CD4-positive, alpha-beta T cell treated with Interleukin-21 for 1 hour (primary cell): ENCODE measurements at regions not wholly inside any gene's neighbourhood (a gene's known extent, or its start where the extent isn't known, plus 50 kb on each side); places are given as distances from the start of the nearest gene placed in this dataset.

ENCODE experiments used
- DNase-seq: peaks from one replicate; pipeline ENCODE4 v3.0.0-alpha.2; 2020

GRCh38 chr18:78587096-78587495 lies 392.5 kb upstream of the SALL3 start:
- DNase-seq: no peak

- no peak for DNase-seq
Measured at GRCh38 chr18:78587626-78588600, 391.7 kb upstream of the SALL3 start.

DNA sequence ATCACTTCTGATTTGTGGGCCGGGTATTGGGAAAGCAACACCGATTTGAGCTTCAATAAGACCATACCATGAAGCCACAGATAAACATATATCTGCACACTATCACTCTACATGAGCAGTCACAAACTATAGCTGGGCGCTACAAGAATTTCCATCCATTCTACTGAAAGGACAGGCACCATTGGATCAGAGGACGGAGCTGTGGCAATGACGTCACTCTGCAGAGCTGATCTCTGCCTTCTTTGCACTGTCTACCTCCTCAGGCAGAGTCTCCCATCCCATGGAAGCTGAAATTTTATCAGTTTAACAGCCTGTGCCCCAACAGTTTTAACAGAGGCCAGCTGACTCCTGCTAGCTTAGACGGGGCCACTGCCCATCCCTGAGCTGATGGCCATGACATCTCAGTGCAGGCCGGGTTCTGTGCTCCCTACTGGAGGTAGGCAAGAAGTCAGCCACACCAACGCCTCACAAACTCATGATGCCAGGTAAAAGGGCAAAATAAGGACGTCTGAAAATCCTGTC lies 389.6 kb upstream of the SALL3 start:
- DNase-seq: no peak

DNA sequence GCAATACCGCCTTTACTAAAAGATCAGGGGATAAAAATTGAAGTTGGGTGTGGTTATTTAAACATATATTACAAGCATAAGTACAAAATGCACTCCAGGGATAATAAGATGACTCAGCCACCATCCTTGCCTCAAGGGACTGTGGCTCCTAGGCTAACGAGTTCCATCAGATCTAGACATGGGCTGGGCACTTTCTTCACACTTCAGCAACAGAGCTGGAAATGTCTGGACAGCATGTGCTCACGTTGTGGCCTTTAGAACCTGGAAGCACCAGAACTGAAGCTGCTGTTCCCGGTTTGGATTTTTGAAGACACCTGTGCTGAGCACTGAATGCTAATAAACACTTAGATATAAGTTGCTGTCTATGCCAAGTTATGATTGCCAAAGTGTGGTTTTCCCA lies 384.2 kb upstream of the SALL3 start:
- no peak for DNase-seq

GRCh38 chr18:78595924-78596573 lies 383.6 kb upstream of the SALL3 start:
- DNase-seq: no peak

DNA sequence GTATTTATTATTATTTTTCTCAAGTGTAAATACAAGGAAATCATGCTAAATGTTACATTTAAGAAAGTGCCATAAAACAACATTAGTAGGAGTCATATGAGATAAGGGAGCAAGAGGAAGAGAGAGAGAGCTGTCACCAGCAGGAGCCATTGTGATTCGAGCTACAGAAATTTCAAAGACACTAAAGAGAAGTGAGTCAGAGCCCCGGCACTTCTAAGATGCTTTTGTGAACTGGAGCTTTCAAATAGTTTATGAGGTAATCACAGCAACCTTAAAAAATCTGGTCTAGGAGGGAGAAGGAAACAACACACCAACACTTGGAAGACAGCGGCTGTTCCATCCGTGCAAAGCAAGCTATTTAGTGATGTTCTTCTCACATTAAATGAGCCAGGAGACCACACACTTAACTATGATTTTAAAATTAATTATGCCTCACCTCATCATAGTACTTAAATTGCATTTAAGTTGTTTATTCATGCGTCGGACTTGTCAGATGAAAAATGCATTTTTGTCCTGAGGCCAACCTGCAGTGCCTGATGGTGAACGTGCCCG lies 382.7 kb upstream of the SALL3 start:
- no peak for DNase-seq

GRCh38 chr18:78601349-78601748 lies 378.3 kb upstream of the SALL3 start:
- peak; percentile 5 for DNase-seq

GRCh38 chr18:78601923-78602322 lies 377.7 kb upstream of the SALL3 start:
- no peak for DNase-seq

- DNase-seq: no peak
Measured at GRCh38 chr18:78602430-78602829, 377.2 kb upstream of the SALL3 start.

DNA sequence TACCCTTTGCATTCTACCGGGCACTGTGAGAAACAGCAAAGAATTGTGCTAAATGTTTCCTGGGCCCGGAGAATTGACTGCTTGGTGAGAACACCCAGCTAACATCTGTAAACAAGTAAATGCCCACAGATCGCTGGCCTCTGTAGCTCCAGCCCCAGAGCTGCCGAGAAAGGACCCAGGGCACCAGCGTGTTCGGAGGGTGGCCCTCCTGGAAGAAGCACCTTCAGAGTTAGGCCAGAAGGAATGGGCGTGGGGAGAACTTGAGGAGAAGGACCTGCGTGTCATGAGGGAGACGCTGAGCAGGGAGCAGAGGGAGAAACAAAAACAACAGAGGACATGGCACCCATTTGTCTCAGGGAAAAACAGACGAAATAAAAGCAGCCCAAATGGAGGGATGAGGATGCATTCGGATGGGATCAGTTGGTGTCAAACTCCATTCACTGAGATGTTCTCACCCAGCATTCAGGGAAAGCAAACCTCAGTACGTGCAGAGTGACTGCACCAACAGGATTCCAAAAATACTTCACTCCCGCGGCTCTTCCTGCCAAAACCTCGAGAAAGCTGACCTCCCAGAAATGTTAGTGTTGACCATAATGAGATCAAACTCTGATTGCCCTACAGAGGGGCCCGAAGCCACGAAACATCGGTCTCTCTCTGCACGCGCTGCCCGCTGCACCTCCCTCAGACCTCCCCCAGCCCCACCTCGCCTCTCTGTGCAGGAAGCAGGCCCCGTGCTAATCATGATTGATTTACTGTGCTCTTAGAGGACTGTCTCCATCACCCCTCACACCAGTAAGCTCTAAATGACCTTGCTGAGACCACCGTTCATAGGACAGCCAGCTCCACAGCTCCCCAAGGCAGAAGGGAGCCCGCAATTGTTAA lies 376.3 kb upstream of the SALL3 start:
- no peak for DNase-seq

GRCh38 chr18:78605255-78605654 lies 374.4 kb upstream of the SALL3 start:
- no peak for DNase-seq

GRCh38 chr18:78607221-78607620 lies 372.4 kb upstream of the SALL3 start:
- no peak for DNase-seq

- no peak for DNase-seq
Measured at GRCh38 chr18:78607784-78608183, 371.8 kb upstream of the SALL3 start.

- DNase-seq: no peak
Measured at GRCh38 chr18:78610179-78610578, 369.4 kb upstream of the SALL3 start.

DNA sequence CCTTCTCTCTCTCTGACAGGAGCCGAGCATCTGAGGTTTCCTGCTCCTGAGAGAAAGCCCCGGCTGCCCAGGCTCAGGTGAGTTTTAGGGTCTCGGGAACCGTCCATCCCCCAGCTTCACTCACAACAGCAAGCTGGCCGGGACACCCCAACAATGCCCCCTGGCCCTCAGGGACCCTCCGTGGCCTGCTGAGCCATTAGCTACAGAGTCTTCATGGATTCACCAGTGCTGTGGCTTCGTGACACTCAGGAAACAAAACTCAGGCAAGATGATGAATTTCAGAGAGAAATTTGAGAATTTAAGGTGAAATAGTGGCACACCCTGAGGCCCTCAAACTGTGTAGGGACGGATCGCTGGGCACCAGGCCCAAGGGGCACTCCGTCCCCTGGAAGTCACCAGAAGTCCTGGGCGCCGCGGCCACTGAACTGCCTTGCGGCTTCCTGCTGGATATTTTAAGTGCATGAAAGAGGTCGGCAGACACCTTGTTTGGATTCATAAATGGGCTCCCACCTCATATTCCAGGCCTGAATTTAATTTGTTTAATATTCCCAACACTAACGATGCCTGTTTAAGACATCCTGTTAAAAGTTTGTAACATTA lies 368.3 kb upstream of the SALL3 start:
- no peak for DNase-seq

- no peak for DNase-seq
Measured at GRCh38 chr18:78611869-78612268, 367.7 kb upstream of the SALL3 start.

DNA sequence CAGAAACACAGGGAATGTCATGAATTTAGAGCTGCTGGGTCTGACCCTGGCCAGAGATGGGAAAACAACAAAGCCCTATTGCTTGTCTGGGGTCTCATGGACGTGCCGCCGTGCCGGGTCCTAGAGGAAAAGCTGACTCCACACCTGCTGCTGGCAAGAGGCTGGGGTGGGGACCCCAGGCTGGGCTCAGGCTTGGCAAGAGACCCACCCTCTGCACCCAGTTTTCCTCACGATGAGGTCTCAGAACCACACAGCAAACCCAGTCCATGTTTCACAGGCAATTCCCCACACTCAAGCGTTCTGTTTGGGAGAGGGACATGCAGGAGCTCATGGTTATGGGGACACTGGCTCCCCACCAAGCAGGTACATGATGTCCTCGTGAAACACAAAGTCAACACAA lies 367.3 kb upstream of the SALL3 start:
- no peak for DNase-seq

DNA sequence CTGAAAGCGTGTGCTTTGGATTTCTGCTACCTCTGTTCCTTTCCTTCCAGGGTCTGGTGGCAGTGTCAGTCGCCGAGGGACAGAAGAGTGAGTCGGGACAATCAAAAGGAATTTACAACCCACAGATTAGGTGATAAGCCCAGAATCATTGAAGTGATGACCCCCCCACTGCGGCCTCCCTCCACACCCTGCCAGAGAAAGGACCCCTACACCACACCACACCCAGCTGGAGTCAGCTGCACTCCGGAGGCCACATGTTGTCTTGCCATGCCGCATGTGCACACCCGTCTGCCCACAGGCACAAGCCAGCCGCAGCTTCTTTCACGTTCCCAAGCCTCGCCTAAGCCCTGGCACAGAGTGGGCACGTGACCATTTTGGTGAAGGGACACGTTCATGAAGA lies 366.8 kb upstream of the SALL3 start:
- no peak for DNase-seq

- no peak for DNase-seq
Measured at GRCh38 chr18:78618726-78619125, 360.9 kb upstream of the SALL3 start.

DNA sequence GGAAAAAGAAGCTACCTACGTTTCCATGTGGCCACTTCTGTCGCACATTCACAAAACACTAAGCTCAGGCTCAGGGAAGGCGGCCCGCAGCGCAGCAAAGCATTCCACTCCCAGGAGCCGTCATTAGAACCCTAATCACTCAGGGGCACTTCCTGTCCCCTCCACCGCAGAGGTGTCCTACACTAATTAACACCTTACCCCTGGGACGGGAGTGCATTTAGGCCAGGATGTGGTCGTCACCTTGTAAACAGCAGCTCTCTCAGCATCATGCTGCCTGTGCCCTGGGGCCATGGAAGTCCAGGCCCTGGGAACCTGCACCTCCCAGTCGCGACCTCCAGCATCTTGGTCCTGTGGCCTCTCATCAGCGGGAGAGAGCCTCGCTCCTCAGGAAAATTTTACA lies 359.8 kb upstream of the SALL3 start:
- DNase-seq: no peak

DNA sequence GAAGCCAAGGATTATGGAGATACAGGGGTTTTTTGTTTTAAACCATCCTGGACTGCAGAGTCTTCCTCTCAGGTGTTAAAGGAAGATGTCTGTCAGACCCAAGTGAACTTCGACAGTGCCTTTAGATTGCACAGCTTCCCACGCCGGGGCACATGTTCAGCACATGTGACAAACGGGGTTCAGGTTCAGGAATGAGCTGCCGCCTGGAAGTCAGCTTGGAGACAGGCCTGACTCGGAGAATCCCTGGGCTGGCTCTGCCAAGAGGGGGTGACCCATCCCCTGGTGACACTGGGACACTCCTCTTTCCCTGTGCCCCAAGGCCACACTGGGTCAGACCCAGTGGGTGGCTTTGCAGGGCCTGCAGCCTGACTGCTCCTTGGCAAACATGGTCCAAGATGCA lies 359.3 kb upstream of the SALL3 start:
- no peak for DNase-seq

- DNase-seq: no peak
Measured at GRCh38 chr18:78621141-78621755, 358.4 kb upstream of the SALL3 start.
